ENCODE measurements at regions not wholly inside any gene's neighbourhood (a gene's known extent, or its start where the extent isn't known, plus 50 kb on each side); places are given as distances from the start of the nearest gene placed in this dataset.

DNA sequence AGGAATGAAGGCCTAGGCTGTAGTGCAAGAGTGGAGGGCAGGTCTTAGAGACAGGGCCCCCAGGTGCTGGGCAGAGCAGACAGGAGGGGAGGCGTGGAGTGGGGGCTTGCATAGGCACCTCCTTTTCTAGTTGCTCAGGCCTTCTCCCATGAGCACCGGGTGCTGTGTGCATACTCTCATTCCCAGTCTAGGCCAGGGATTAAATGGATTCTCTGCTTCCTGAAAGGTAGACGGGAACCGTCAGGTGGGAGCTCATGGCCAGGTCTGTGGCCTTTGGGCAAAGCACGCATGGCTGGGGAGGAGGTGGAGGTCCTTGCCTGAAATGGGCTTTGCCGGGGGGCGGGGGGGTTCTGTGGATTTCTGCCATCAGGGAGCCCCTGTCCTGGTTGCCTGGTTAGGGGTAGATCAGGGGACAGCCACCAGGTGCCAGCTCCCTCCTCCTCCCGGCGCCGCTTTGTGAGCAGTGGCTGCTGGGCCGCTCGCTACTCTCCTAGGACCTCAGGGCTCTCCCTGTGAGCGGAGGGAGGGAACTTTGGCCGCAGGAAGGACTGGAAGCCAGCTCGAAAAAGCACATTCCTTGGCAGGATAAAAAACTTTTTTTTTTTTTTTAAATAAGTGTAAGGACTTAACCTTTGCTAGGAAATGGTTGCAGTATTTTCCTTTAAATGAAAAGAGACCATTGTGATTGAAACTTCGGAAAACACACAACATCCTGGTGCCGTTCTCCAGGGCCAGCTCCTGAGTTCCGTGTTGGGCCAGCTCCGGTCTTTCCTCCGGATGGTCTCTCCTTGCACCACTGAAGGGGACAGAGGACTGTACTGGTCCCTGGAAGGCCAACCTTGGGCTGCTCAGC lies 82.8 kb upstream of the HAAO start:
- TF ChIP-seq TAF1 (IDR thresholded peaks at IDR 0.05; ENCODE audit: borderline replicate concordance, insufficient read depth, low read length) = no peak
- TF ChIP-seq POLR2AphosphoS5 (IDR thresholded peaks at IDR 0.05; ENCODE audit: low read depth, low read length) = no peak
- TF ChIP-seq REST (IDR thresholded peaks at IDR 0.05; ENCODE audit: insufficient read depth in 1 of 2, low read depth in 2 of 2, low read length in 2 of 2) = no peak
- no peak for TF ChIP-seq FOXP2 (optimal IDR thresholded peaks at IDR 0.05; ENCODE audit: borderline replicate concordance, extremely low read depth, extremely low read length, insufficient read depth)
- TF ChIP-seq SIN3A (IDR thresholded peaks at IDR 0.05; ENCODE audit: borderline replicate concordance, insufficient read depth, low read length) = no peak

DNA sequence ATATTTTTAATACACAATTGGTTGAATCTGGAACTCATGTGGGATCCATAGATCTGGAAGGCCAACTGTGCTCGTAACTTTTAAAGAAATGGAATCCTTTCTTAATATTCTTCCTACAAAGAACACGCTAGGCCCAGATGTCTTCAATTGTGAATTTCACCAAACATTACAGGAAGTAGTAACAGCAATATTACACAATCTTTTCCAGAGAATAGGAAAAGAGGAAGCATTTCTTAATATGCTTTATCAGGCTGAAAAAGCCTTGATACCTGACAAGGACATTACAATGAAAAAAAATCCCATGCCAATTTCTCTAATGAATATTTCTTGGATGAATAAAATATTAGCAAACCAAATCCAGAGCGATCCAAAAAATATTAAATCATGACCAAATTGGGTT lies 80.3 kb upstream of the HAAO start:
- no peak for TF ChIP-seq SIN3A (IDR thresholded peaks at IDR 0.05; ENCODE audit: borderline replicate concordance, insufficient read depth, low read length)
- no peak for TF ChIP-seq REST (IDR thresholded peaks at IDR 0.05; ENCODE audit: insufficient read depth in 1 of 2, low read depth in 2 of 2, low read length in 2 of 2)
- no peak for TF ChIP-seq TAF1 (IDR thresholded peaks at IDR 0.05; ENCODE audit: borderline replicate concordance, insufficient read depth, low read length)
- TF ChIP-seq FOXP2 (optimal IDR thresholded peaks at IDR 0.05; ENCODE audit: borderline replicate concordance, extremely low read depth, extremely low read length, insufficient read depth) = no peak
- no peak for TF ChIP-seq POLR2AphosphoS5 (IDR thresholded peaks at IDR 0.05; ENCODE audit: low read depth, low read length)

DNA sequence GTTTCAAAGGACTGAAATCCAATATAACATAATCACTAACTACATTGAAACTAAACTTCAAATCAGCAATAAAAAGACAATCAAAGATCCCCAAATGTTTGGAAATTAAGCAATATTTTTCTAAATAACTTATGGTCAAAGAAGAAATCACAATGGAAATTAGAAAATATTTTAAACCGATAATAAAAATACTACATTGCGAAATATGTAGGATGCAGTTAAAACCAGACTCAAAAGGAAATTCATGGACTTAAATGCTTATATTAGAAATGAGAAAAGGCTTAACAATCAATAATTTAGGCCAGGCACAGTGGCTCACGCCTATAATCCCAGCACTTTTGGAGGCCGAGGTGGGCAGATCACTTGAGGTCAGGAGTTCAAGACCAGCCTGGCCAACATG lies 79.0 kb upstream of the HAAO start:
- no peak for TF ChIP-seq FOXP2 (optimal IDR thresholded peaks at IDR 0.05; ENCODE audit: borderline replicate concordance, extremely low read depth, extremely low read length, insufficient read depth)
- no peak for TF ChIP-seq TAF1 (IDR thresholded peaks at IDR 0.05; ENCODE audit: borderline replicate concordance, insufficient read depth, low read length)
- no peak for TF ChIP-seq POLR2AphosphoS5 (IDR thresholded peaks at IDR 0.05; ENCODE audit: low read depth, low read length)
- TF ChIP-seq SIN3A (IDR thresholded peaks at IDR 0.05; ENCODE audit: borderline replicate concordance, insufficient read depth, low read length) = no peak
- no peak for TF ChIP-seq REST (IDR thresholded peaks at IDR 0.05; ENCODE audit: insufficient read depth in 1 of 2, low read depth in 2 of 2, low read length in 2 of 2)

DNA sequence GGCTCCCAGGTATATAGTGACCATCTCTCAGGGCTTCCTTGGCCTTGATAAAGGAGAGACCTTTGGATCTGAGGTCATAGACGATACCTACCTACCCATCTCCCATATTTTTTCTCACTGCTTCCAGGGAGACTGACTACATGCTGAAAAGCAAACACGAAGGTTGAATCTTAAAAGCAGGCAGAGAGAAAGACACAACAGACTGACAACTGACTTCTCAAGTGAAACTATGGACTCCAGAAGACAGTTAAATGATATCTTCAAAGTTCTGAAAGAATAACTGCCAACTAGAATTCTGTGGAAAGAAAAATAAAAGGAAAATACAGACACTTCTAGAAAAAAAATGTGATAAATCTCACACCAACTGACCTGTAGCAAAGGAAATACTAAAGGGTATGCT lies 76.5 kb upstream of the HAAO start:
- TF ChIP-seq POLR2AphosphoS5 (IDR thresholded peaks at IDR 0.05; ENCODE audit: low read depth, low read length) (no peak), REST (IDR thresholded peaks at IDR 0.05; ENCODE audit: insufficient read depth in 1 of 2, low read depth in 2 of 2, low read length in 2 of 2) (no peak), TAF1 (IDR thresholded peaks at IDR 0.05; ENCODE audit: borderline replicate concordance, insufficient read depth, low read length) (no peak), SIN3A (IDR thresholded peaks at IDR 0.05; ENCODE audit: borderline replicate concordance, insufficient read depth, low read length) (no peak), FOXP2 (optimal IDR thresholded peaks at IDR 0.05; ENCODE audit: borderline replicate concordance, extremely low read depth, extremely low read length, insufficient read depth) (no peak)

Measured in PFSK-1 (cell line).